ENCODE measurements at regions not wholly inside any gene's neighbourhood (a gene's known extent, or its start where the extent isn't known, plus 50 kb on each side); places are given as distances from the start of the nearest gene placed in this dataset.

GRCh38 chr4:112714922-112715901 is 78.3 kb downstream of the LARP7 start:
- H3K27ac ChIP-seq (ENCODE audit: extremely low read depth, low read depth, low read length) = no peak overlapping the region
- H3K27me3 ChIP-seq (ENCODE audit: control insufficient read depth in 2 of 2, insufficient read depth in 2 of 2, low read length in 2 of 2) = peaks cover 0 to 9% of the 10 kb centered on the region in 2 experiments; a peak in 4 of 5 replicates
- no peak overlapping the region for H2AFZ ChIP-seq (ENCODE audit: low read depth, low read length)
- H3K9me1 ChIP-seq (ENCODE audit: control insufficient read depth, insufficient read depth, low read length) = no peaks in the 10 kb centered on the region
- no peaks in the 10 kb centered on the region for H3K36me3 ChIP-seq (ENCODE audit: control insufficient read depth, insufficient read depth, low read length)
- H3K4me1 ChIP-seq (replicated peaks in 1 of 2; ENCODE audit: control insufficient read depth in 2 of 2, insufficient read depth in 2 of 2, low read length in 2 of 2) = 0 out of 5 replicates have a peak, but pooled peaks cover 0 to 3% of the 10 kb centered on the region in 2 experiments
- TF ChIP-seq HNRNPH1 (optimal IDR thresholded peaks at IDR 0.05; ENCODE audit: low read depth, low read length) (no peak), NR1H2 (CRISPR knock-in tag; IDR thresholded peaks at IDR 0.05) (no peak)
- CTCF ChIA-PET (ENCODE audit: low intra/inter-chr PET ratio) = no interaction called here
- H4K20me1 ChIP-seq (replicated peaks; ENCODE audit: control insufficient read depth, insufficient read depth, low read length) = no peaks in the 10 kb centered on the region
- no peak for FAIRE-seq
- 0% methylated on average over 11 of the region's 11 CpGs for WGBS (ENCODE audit: insufficient coverage, low coverage, missing lambda C conversion rate)
- intact Hi-C loops (cut with micrococcal nuclease) (no loop called here), in situ Hi-C loops (cut with MboI) (no loop called here)
- POLR2A ChIA-PET = no interaction called here
- no peak for DNase-seq (ENCODE audit: extremely low read depth in 1 of 4, low spot score in 3 of 4)
- H3K9me3 ChIP-seq (replicated peaks; ENCODE audit: control insufficient read depth, insufficient read depth, low read depth, low read length) = no peaks in the 10 kb centered on the region
- BruUV-seq (replicated peaks) = no TSS peak
- H3K4me3 ChIP-seq = no peak overlapping the region
- H3K4me2 ChIP-seq (ENCODE audit: insufficient read depth, low read length) = no peak overlapping the region
- H3K79me2 ChIP-seq (ENCODE audit: control insufficient read depth, insufficient read depth, low read length) = no peaks in the 10 kb centered on the region
- ATAC-seq = no peak
- no peak overlapping the region for H3K9ac ChIP-seq (ENCODE audit: insufficient read depth in 1 of 2, low read depth in 2 of 2, low read length in 2 of 2)

GRCh38 chr4:112717856-112718255 is 80.9 kb downstream of the LARP7 start:
- intact Hi-C loops (cut with micrococcal nuclease) = no loop called here

More at GRCh38 chr4:112717856-112718255, 80.9 kb downstream of the LARP7 start:
- no TSS peak for BruUV-seq (replicated peaks)
- CTCF ChIA-PET (ENCODE audit: low intra/inter-chr PET ratio) = no interaction called here
- Histone ChIP-seq H4K20me1 (replicated peaks; ENCODE audit: control insufficient read depth, insufficient read depth, low read length) (no peaks in the 10 kb centered on the region), H3K9me3 (replicated peaks; ENCODE audit: control insufficient read depth, insufficient read depth, low read depth, low read length) (no peaks in the 10 kb centered on the region), H3K4me3 (no peak overlapping the region), H3K9ac (ENCODE audit: insufficient read depth in 1 of 2, low read depth in 2 of 2, low read length in 2 of 2) (no peak overlapping the region), H3K4me2 (ENCODE audit: insufficient read depth, low read length) (no peak overlapping the region), H3K27ac (ENCODE audit: extremely low read depth, low read depth, low read length) (no peak overlapping the region), H3K36me3 (ENCODE audit: control insufficient read depth, insufficient read depth, low read length) (no peaks in the 10 kb centered on the region), H3K79me2 (ENCODE audit: control insufficient read depth, insufficient read depth, low read length) (no peaks in the 10 kb centered on the region), H2AFZ (ENCODE audit: low read depth, low read length) (no peak overlapping the region), H3K9me1 (ENCODE audit: control insufficient read depth, insufficient read depth, low read length) (no peaks in the 10 kb centered on the region), H3K27me3 (ENCODE audit: control insufficient read depth in 2 of 2, insufficient read depth in 2 of 2, low read length in 2 of 2) (peaks cover 2 to 9% of the 10 kb centered on the region in 2 experiments), H3K4me1 (replicated peaks in 1 of 2; ENCODE audit: control insufficient read depth in 2 of 2, insufficient read depth in 2 of 2, low read length in 2 of 2) (0 out of 5 replicates have a peak, but pooled peaks cover 0 to 3% of the 10 kb centered on the region in 2 experiments)
- in situ Hi-C loops (cut with MboI) = no loop called here
- POLR2A ChIA-PET = interaction anchor here (0.6 kb wide), 1 partner anchor 43 kb away, joined by 3 read pairs; no protein-coding TSS in a partner anchor
- FAIRE-seq (no peak), DNase-seq (ENCODE audit: extremely low read depth in 1 of 4, low spot score in 3 of 4) (no peak), ATAC-seq (no peak)
- 0% methylated on average over 1 of the region's 1 CpG for WGBS (ENCODE audit: insufficient coverage, low coverage, missing lambda C conversion rate)
- no peak for TF ChIP-seq HOMEZ (CRISPR knock-in tag; IDR thresholded peaks at IDR 0.05)
- TF ChIP-seq COPS2 (conservative IDR thresholded peaks at IDR 0.05) = no peak
- no peak for TF ChIP-seq NR3C1 (CRISPR knock-in tag; IDR thresholded peaks at IDR 0.05)
- TF ChIP-seq TRIM28 (IDR thresholded peaks at IDR 0.05) = no peak
- no peak for TF ChIP-seq BRCA1 (IDR thresholded peaks at IDR 0.05)
- TF ChIP-seq BRCA1 (CRISPR knock-in tag; IDR thresholded peaks at IDR 0.05) = no peak
- no peak for TF ChIP-seq EGR1 (conservative IDR thresholded peaks at IDR 0.05)
- TF ChIP-seq LEF1 (IDR thresholded peaks at IDR 0.05) = no peak
- no peak for TF ChIP-seq ZNF311 (CRISPR knock-in tag; IDR thresholded peaks at IDR 0.05)
- TF ChIP-seq BHLHE40 (IDR thresholded peaks at IDR 0.05; ENCODE audit: low read length) = no peak
- no peak for TF ChIP-seq USF1 (CRISPR knock-in tag; IDR thresholded peaks at IDR 0.05)
- TF ChIP-seq MXI1 (IDR thresholded peaks at IDR 0.05; ENCODE audit: low read depth, low read length) = no peak
- no peak for TF ChIP-seq ZNF143 (CRISPR knock-in tag; IDR thresholded peaks at IDR 0.05)
